IMR-90 (cell line): ENCODE measurements at regions not wholly inside any gene's neighbourhood (a gene's known extent, or its start where the extent isn't known, plus 50 kb on each side); places are given as distances from the start of the nearest gene placed in this dataset.

ENCODE experiments used
- ATAC-seq: fragments of 200-7000 bp; cut with Tn5 transposase; 2 replicates; pipeline ENCODE4 v1.9.1; 2020; ENCODE audit warnings: low read depth, mild to moderate bottlenecking, moderate library complexity
- BruUV-seq: library from RNA; stranded (reverse); fragments of 400-500 nt; replicated peaks from 2 replicates; lab custom pipeline; 2021; lab: Mats Ljungman, UMichigan
- CTCF ChIA-PET: fragments of 300-600 bp; formaldehyde crosslinking; extraction: SDS; loops from one replicate; lab custom pipeline; 2021; ENCODE audit warnings: antibody characterized with exemption; lab: Yijun Ruan, JAX
- POLR2A ChIA-PET: fragments of 300-600 bp; sonication (Branson Sonifier 250); formaldehyde crosslinking; loops from one replicate; lab custom pipeline; 2022; ENCODE audit warnings: antibody characterized with exemption; ENCODE audit not compliant: unreplicated experiment; lab: Charles Lee
- DNase-seq: peaks from one replicate; pipeline ENCODE4 v3.0.0; 2013
- H2AFZ ChIP-seq: replicated peaks from 2 replicates; pipeline ENCODE3; 2013; ENCODE audit warnings: low read length, mild to moderate bottlenecking; ENCODE audit not compliant: poor library complexity
- H2AK5ac ChIP-seq: 2 replicates; pipeline ENCODE4 v1.6.1; 2013; ENCODE audit warnings: low read depth, low read length, inconsistent platforms
- H2AK9ac ChIP-seq: replicated peaks from 2 replicates; pipeline ENCODE3; 2013; ENCODE audit warnings: mild to moderate bottlenecking, low read depth, low read length, moderate library complexity; ENCODE audit not compliant: poor library complexity
- H2BK120ac ChIP-seq: 2 replicates; pipeline ENCODE4 v1.6.1; 2013; ENCODE audit warnings: low read depth, low read length, inconsistent platforms
- H2BK15ac ChIP-seq: 3 replicates; pipeline ENCODE4 v1.6.1; 2013; ENCODE audit warnings: low read depth, low read length, inconsistent platforms
- H2BK20ac ChIP-seq: 2 replicates; pipeline ENCODE4 v1.6.1; 2013; ENCODE audit warnings: low read depth, mild to moderate bottlenecking, inconsistent platforms, low read length, moderate library complexity
- H2BK5ac ChIP-seq: 2 replicates; pipeline ENCODE4 v1.6.1; 2013; ENCODE audit warnings: mild to moderate bottlenecking, low read depth, low read length, inconsistent platforms; ENCODE audit not compliant: poor library complexity, severe bottlenecking
- H3K14ac ChIP-seq: replicated peaks from 2 replicates; pipeline ENCODE4 v1.6.1; 2013; ENCODE audit warnings: low read depth, low read length, inconsistent platforms
- H3K18ac ChIP-seq: 2 replicates; pipeline ENCODE4 v1.6.1; 2013; ENCODE audit warnings: low read depth, low read length, control low read depth
- H3K23ac ChIP-seq: 2 replicates; pipeline ENCODE4 v1.6.1; 2013; ENCODE audit warnings: low read depth, low read length, inconsistent platforms
- H3K27ac ChIP-seq: 2 replicates; pipeline ENCODE4 v1.5.1; 2013; ENCODE audit warnings: mild to moderate bottlenecking, control low read depth, low read length; ENCODE audit not compliant: insufficient read depth
- H3K27me3 ChIP-seq: 2 replicates; pipeline ENCODE4 v1.6.1; 2013; ENCODE audit warnings: low read length; ENCODE audit not compliant: control insufficient read depth, insufficient read depth
- H3K36me3 ChIP-seq: 2 replicates; pipeline ENCODE4 v1.6.1; 2013; ENCODE audit warnings: low read length, mixed read lengths; ENCODE audit not compliant: control insufficient read depth, insufficient read depth
- H3K4ac ChIP-seq: 2 replicates; pipeline ENCODE4 v1.6.1; 2013; ENCODE audit warnings: low read depth, low read length, inconsistent platforms
- H3K4me1 ChIP-seq: 2 replicates; pipeline ENCODE4 v1.6.1; 2013; ENCODE audit warnings: low read length, mixed read lengths; ENCODE audit not compliant: control insufficient read depth, insufficient read depth
- H3K4me2 ChIP-seq: 2 replicates; pipeline ENCODE4 v1.6.1; 2013; ENCODE audit warnings: low read depth, mild to moderate bottlenecking, control low read depth, low read length, moderate library complexity
- H3K4me3 ChIP-seq: 2 replicates; pipeline ENCODE4 v1.5.1; 2013; ENCODE audit warnings: low read depth, mild to moderate bottlenecking, control low read depth, low read length, moderate library complexity; ENCODE audit not compliant: insufficient read depth
- H3K56ac ChIP-seq: 2 replicates; pipeline ENCODE4 v1.6.1; 2013; ENCODE audit warnings: low read length, inconsistent platforms; ENCODE audit not compliant: insufficient read depth; ENCODE audit errors: extremely low read depth
- H3K79me1 ChIP-seq, 2 experiments: 2 replicates each; pipeline ENCODE4 v1.6.1; 2013; ENCODE audit warnings: low read length in 2 of 2, inconsistent platforms in 1 of 2, low read depth in 1 of 2
- H3K9ac ChIP-seq: 2 replicates; pipeline ENCODE4 v1.6.1; 2013; ENCODE audit warnings: low read depth, low read length, control low read depth
- H3K9me1 ChIP-seq: 2 replicates; pipeline ENCODE4 v1.6.1; 2013; ENCODE audit warnings: low read length, inconsistent platforms; ENCODE audit not compliant: insufficient read depth
- H3K9me3 ChIP-seq: 2 replicates; pipeline ENCODE4 v1.6.1; 2013; ENCODE audit warnings: low read length; ENCODE audit not compliant: control insufficient read depth, insufficient read depth
- H4K20me1 ChIP-seq: 2 replicates; pipeline ENCODE4 v1.6.1; 2013; ENCODE audit warnings: low read length, inconsistent platforms; ENCODE audit not compliant: insufficient read depth
- H4K5ac ChIP-seq: 2 replicates; pipeline ENCODE4 v1.6.1; 2013; ENCODE audit warnings: mild to moderate bottlenecking, low read depth, low read length, control low read depth
- H4K8ac ChIP-seq, 2 experiments: 2 replicates each; pipeline ENCODE4 v1.6.1; 2013; ENCODE audit warnings: low read depth in 2 of 2, low read length in 2 of 2, control low read depth in 1 of 2, inconsistent platforms in 1 of 2
- H4K91ac ChIP-seq: 2 replicates; pipeline ENCODE4 v1.6.1; 2013; ENCODE audit warnings: low read depth, low read length, inconsistent platforms; ENCODE audit not compliant: insufficient read depth
- CEBPB ChIP-seq: IDR thresholded peaks from 2 replicates; pipeline ENCODE4 v1.6.1; 2012; ENCODE audit warnings: low read depth, low read length, improper control_type of control experiment
- MAFK ChIP-seq: IDR thresholded peaks from 2 replicates; pipeline ENCODE4 v1.6.1; 2012; ENCODE audit warnings: low read depth, low read length, improper control_type of control experiment
- MAZ ChIP-seq: IDR thresholded peaks from 2 replicates; pipeline ENCODE4 v1.6.1; 2012; ENCODE audit warnings: low read depth, mild to moderate bottlenecking, low read length, improper control_type of control experiment, moderate library complexity, borderline replicate concordance
- POLR2A ChIP-seq: IDR thresholded peaks from 2 replicates; pipeline ENCODE4 v1.6.1; 2012; ENCODE audit warnings: mild to moderate bottlenecking, low read depth, low read length
- RFX5 ChIP-seq: IDR thresholded peaks from 2 replicates; pipeline ENCODE4 v1.8.0; 2012; ENCODE audit warnings: low read depth, mild to moderate bottlenecking, low read length, moderate library complexity
- SMC3 ChIP-seq: fragments of 150-350 bp; IDR thresholded peaks from 2 replicates; pipeline ENCODE4 v1.6.1; 2016; ENCODE audit warnings: low read depth, mild to moderate bottlenecking, antibody characterized with exemption, low read length, moderate library complexity
- USF2 ChIP-seq: fragments of 150-350 bp; IDR thresholded peaks from 2 replicates; pipeline ENCODE4 v1.6.1; 2017; ENCODE audit warnings: mild to moderate bottlenecking, antibody characterized with exemption, low read length, low read depth
- WGBS, 2 experiments: methylation state at CpG; one replicate each; pipeline versions ENCODE4 v1.1.5 to v1.1.7; 2013; ENCODE audit warnings: missing lambda C conversion rate in 2 of 2; ENCODE audit not compliant: insufficient read length in 1 of 2; ENCODE audit errors: extremely low coverage in 2 of 2; 5-methylcytosine and 5-hydroxymethylcytosine counted together
- dilution Hi-C: fragments of 300-500 bp; cut with HindIII; formaldehyde crosslinking; loops from one replicate; pipeline ENCODE4 v1.14.3; 2018; ENCODE audit warnings: low sequenced_read_pairs; ENCODE audit not compliant: unreplicated experiment
- in situ Hi-C: fragments of 300-500 bp; cut with MboI; formaldehyde crosslinking; loops from 3 replicates; pipeline ENCODE4 v1.14.3; 2019; ENCODE audit warnings: low sequenced_read_pairs, inconsistent platforms, mixed read lengths
- intact Hi-C: fragments of 100-400 bp; cut with micrococcal nuclease; formaldehyde crosslinking; loops from 2 replicates; pipeline ENCODE4 v1.10.0; 2022

- Histone ChIP-seq H3K4ac (no peak overlapping the region), H4K8ac (no peak overlapping the region), H4K20me1 (no peaks in the 10 kb centered on the region), H2AK5ac (peak overlapping the region; percentile 61; the same call in 1 of the 2 replicates), H4K5ac (no peak overlapping the region), H3K4me1 (peaks cover 10% of the 10 kb centered on the region), H3K27ac (no peak overlapping the region), H2BK120ac (no peak overlapping the region), H3K23ac (no peak overlapping the region), H2BK5ac (no peak overlapping the region), H3K56ac (no peak overlapping the region), H3K4me2 (no peak overlapping the region), H2AFZ (no peak overlapping the region), H3K79me1 (no peaks in the 10 kb centered on the region), H2BK15ac (no peak overlapping the region), H3K27me3 (no peaks in the 10 kb centered on the region), H3K36me3 (no peaks in the 10 kb centered on the region), H3K9ac (no peak overlapping the region), H3K18ac (no peak overlapping the region), H3K14ac (no peak overlapping the region), H4K91ac (no peak overlapping the region), H2BK20ac (no peak overlapping the region; the same call in 1 of the 2 replicates), H2AK9ac (no peak overlapping the region), H3K9me1 (peaks cover 12% of the 10 kb centered on the region), H3K9me3 (no peaks in the 10 kb centered on the region; the same call in 1 of the 2 replicates), H3K4me3 (no peak overlapping the region)
- CTCF ChIA-PET, result no interaction called here
- intact Hi-C loops, result no loop called here
- POLR2A ChIA-PET, result no interaction called here
- TF ChIP-seq RFX5, result no peak
- TF ChIP-seq MAZ, result no peak
- no peak for TF ChIP-seq SMC3
- no peak for TF ChIP-seq POLR2A
- no peak for TF ChIP-seq USF2
- no peak for TF ChIP-seq CEBPB
- no peak for TF ChIP-seq MAFK
- ATAC-seq (no peak), DNase-seq (no peak)
- in situ Hi-C loops, result no loop called here
- dilution Hi-C loops, result no loop called here
- BruUV-seq, result no TSS peak
- 83% methylated on average over 3 of the region's 6 CpGs; no CpG with 5 or more reads in 1 of the 2 experiments for WGBS, 2 experiments
Measured at GRCh38 chr13:111008351-111008750, 93.5 kb upstream of the ANKRD10 start.
